Osteoblast (primary cell): ENCODE measurements at regions not wholly inside any gene's neighbourhood (a gene's known extent, or its start where the extent isn't known, plus 50 kb on each side); places are given as distances from the start of the nearest gene placed in this dataset.

Experiments used
- DNase-seq: peaks from one replicate; pipeline ENCODE4 v3.0.0; 2011; ENCODE audit warnings: low spot score, mixed read lengths; ENCODE audit not compliant: insufficient read length; ENCODE audit errors: missing footprints
- H2AFZ ChIP-seq: 2 replicates; pipeline ENCODE4 v1.6.0; 2011; ENCODE audit warnings: mild to moderate bottlenecking, low read length
- H3K27ac ChIP-seq: 2 replicates; pipeline ENCODE4 v1.5.1; 2011; ENCODE audit warnings: mild to moderate bottlenecking, low read depth, low read length, moderate library complexity
- H3K27me3 ChIP-seq: 2 replicates; pipeline ENCODE4 v1.6.0; 2012; ENCODE audit warnings: mild to moderate bottlenecking, control low read depth, inconsistent platforms, low read length, moderate library complexity; ENCODE audit not compliant: insufficient read depth
- H3K36me3 ChIP-seq: 2 replicates; pipeline ENCODE4 v1.5.1; 2011; ENCODE audit warnings: mild to moderate bottlenecking, low read length, control low read depth, moderate library complexity; ENCODE audit not compliant: insufficient read depth
- H3K4me1 ChIP-seq: 2 replicates; pipeline ENCODE4 v1.5.1; 2011; ENCODE audit warnings: mild to moderate bottlenecking, low read length, control low read depth, moderate library complexity; ENCODE audit not compliant: insufficient read depth
- H3K4me2 ChIP-seq: 2 replicates; pipeline ENCODE4 v1.6.0; 2011; ENCODE audit warnings: mild to moderate bottlenecking, low read length; ENCODE audit not compliant: insufficient read depth
- H3K4me3 ChIP-seq: fragments of 200-600 bp; sonication (generic); 3 replicates; pipeline ENCODE4 v1.5.1; 2012; ENCODE audit warnings: mild to moderate bottlenecking, low read length, inconsistent platforms; ENCODE audit not compliant: insufficient read depth
- H3K79me2 ChIP-seq: 2 replicates; pipeline ENCODE4 v1.6.0; 2012; ENCODE audit warnings: mild to moderate bottlenecking, low read length, control low read depth, inconsistent platforms; ENCODE audit not compliant: insufficient read depth
- H3K9me3 ChIP-seq: 2 replicates; pipeline ENCODE4 v1.5.1; 2011; ENCODE audit warnings: low read depth, low read length, control low read depth
- H4K20me1 ChIP-seq: 2 replicates; pipeline ENCODE4 v1.6.0; 2012; ENCODE audit warnings: mild to moderate bottlenecking, low read length, control low read depth; ENCODE audit not compliant: insufficient read depth
- CTCF ChIP-seq: IDR thresholded peaks from 2 replicates; pipeline ENCODE4 v1.5.1; 2011; ENCODE audit warnings: mild to moderate bottlenecking, low read depth, low read length, moderate library complexity; ENCODE audit errors: extremely low read depth

- no peaks in the 10 kb centered on the region for H3K79me2 ChIP-seq
- no peak overlapping the region for H3K27ac ChIP-seq
- H3K4me1 ChIP-seq: no peaks in the 10 kb centered on the region
- H3K27me3 ChIP-seq: no peaks in the 10 kb centered on the region
- no peak for TF ChIP-seq CTCF
- no peaks in the 10 kb centered on the region for H4K20me1 ChIP-seq
- H2AFZ ChIP-seq: no peak overlapping the region
- H3K36me3 ChIP-seq: no peaks in the 10 kb centered on the region
- H3K4me2 ChIP-seq: no peak overlapping the region
- H3K4me3 ChIP-seq: no peak overlapping the region
- no peak for DNase-seq
- H3K9me3 ChIP-seq: no peaks in the 10 kb centered on the region
These were observed 490.9 kb downstream of the SOX6 start for GRCh38 chr11:15865212-15865987.

GRCh38 chr11:15867871-15868270 lies 488.5 kb downstream of the SOX6 start:
- H3K4me1 ChIP-seq: no peaks in the 10 kb centered on the region
- no peaks in the 10 kb centered on the region for H3K36me3 ChIP-seq
- no peaks in the 10 kb centered on the region for H3K27me3 ChIP-seq
- H2AFZ ChIP-seq: no peak overlapping the region
- no peak for TF ChIP-seq CTCF
- H4K20me1 ChIP-seq: no peaks in the 10 kb centered on the region
- H3K4me3 ChIP-seq: no peak overlapping the region
- no peak for DNase-seq
- H3K9me3 ChIP-seq: no peaks in the 10 kb centered on the region
- H3K79me2 ChIP-seq: no peaks in the 10 kb centered on the region
- H3K27ac ChIP-seq: no peak overlapping the region
- no peak overlapping the region for H3K4me2 ChIP-seq

GRCh38 chr11:15870911-15871310 lies 485.4 kb downstream of the SOX6 start:
- H2AFZ ChIP-seq: no peak overlapping the region
- H3K27ac ChIP-seq: no peak overlapping the region
- H3K79me2 ChIP-seq: no peaks in the 10 kb centered on the region
- no peaks in the 10 kb centered on the region for H4K20me1 ChIP-seq
- H3K27me3 ChIP-seq: no peaks in the 10 kb centered on the region
- H3K9me3 ChIP-seq: no peaks in the 10 kb centered on the region
- H3K4me1 ChIP-seq: no peaks in the 10 kb centered on the region
- DNase-seq: no peak
- H3K4me3 ChIP-seq: no peak overlapping the region
- H3K36me3 ChIP-seq: no peaks in the 10 kb centered on the region
- TF ChIP-seq CTCF: no peak
- no peak overlapping the region for H3K4me2 ChIP-seq

- Histone ChIP-seq H3K79me2 (no peaks in the 10 kb centered on the region), H3K9me3 (no peaks in the 10 kb centered on the region), H3K4me1 (no peaks in the 10 kb centered on the region), H3K4me3 (no peak overlapping the region), H3K27me3 (no peaks in the 10 kb centered on the region), H4K20me1 (no peaks in the 10 kb centered on the region), H3K4me2 (no peak overlapping the region), H3K36me3 (no peaks in the 10 kb centered on the region), H2AFZ (no peak overlapping the region), H3K27ac (no peak overlapping the region)
- TF ChIP-seq CTCF: no peak
- no peak for DNase-seq
These were observed 484.3 kb downstream of the SOX6 start for GRCh38 chr11:15871904-15872626.
